ENCODE measurements at regions not wholly inside any gene's neighbourhood (a gene's known extent, or its start where the extent isn't known, plus 50 kb on each side); places are given as distances from the start of the nearest gene placed in this dataset.
A peak's percentile ranks its signal among the peaks of the same experiment; 100 is the strongest.

- H3K27ac Mint-ChIP-seq = peak overlapping the region; percentile 22 to 74 (median 26)
- TF ChIP-seq CTCF (IDR thresholded peaks at IDR 0.05; ENCODE audit: unreplicated experiment in 3 of 3) = no peak
- no peak overlapping the region for H3K4me3 Mint-ChIP-seq
- H3K36me3 Mint-ChIP-seq (ENCODE audit: low read depth) = no peaks in the 10 kb centered on the region
- peaks cover 4% of the 10 kb centered on the region for H3K27me3 Mint-ChIP-seq (ENCODE audit: low read depth)
- H3K4me1 Mint-ChIP-seq = peaks cover 71% of the 10 kb centered on the region
- H3K9me3 Mint-ChIP-seq = peaks cover 5% of the 10 kb centered on the region
These were observed 57.5 kb downstream of the MAGEF1 start for GRCh38 chr3:184654375-184654774.

- Mint-ChIP-seq H3K4me1 (peaks cover 67% of the 10 kb centered on the region), H3K4me3 (peak overlapping the region in 1 of 3 experiments; percentile 10), H3K27me3 (ENCODE audit: low read depth) (peaks cover 9% of the 10 kb centered on the region), H3K36me3 (ENCODE audit: low read depth) (no peaks in the 10 kb centered on the region), H3K9me3 (peaks cover 5% of the 10 kb centered on the region), H3K27ac (peak overlapping the region; percentile 40 to 81 (median 70))
- no peak for TF ChIP-seq CTCF (IDR thresholded peaks at IDR 0.05; ENCODE audit: unreplicated experiment in 3 of 3)
These were observed 59.4 kb downstream of the MAGEF1 start for GRCh38 chr3:184652465-184652864.

GRCh38 chr3:184651904-184652303 lies 60.0 kb downstream of the MAGEF1 start:
- Mint-ChIP-seq H3K9me3 (peaks cover 5% of the 10 kb centered on the region), H3K36me3 (ENCODE audit: low read depth) (no peaks in the 10 kb centered on the region), H3K4me1 (peaks cover 62% of the 10 kb centered on the region), H3K27me3 (ENCODE audit: low read depth) (peaks cover 9% of the 10 kb centered on the region), H3K27ac (peak overlapping the region; percentile 40 to 81 (median 70)), H3K4me3 (peak overlapping the region in 1 of 3 experiments; percentile 1)
- TF ChIP-seq CTCF (IDR thresholded peaks at IDR 0.05; ENCODE audit: unreplicated experiment in 3 of 3) = no peak

GRCh38 chr3:184648636-184649035 lies 63.2 kb downstream of the MAGEF1 start:
- no peak for TF ChIP-seq CTCF (IDR thresholded peaks at IDR 0.05; ENCODE audit: unreplicated experiment in 3 of 3)
- peak overlapping the region; percentile 79 to 93 (median 92) for H3K27ac Mint-ChIP-seq
- H3K9me3 Mint-ChIP-seq = peaks cover 3% of the 10 kb centered on the region
- peak overlapping the region; percentile 14 to 60 (median 56) for H3K4me3 Mint-ChIP-seq
- peaks cover 65% of the 10 kb centered on the region for H3K4me1 Mint-ChIP-seq
- peaks cover 9% of the 10 kb centered on the region for H3K27me3 Mint-ChIP-seq (ENCODE audit: low read depth)
- H3K36me3 Mint-ChIP-seq (ENCODE audit: low read depth) = no peaks in the 10 kb centered on the region

GRCh38 chr3:184647405-184647936 lies 64.4 kb downstream of the MAGEF1 start:
- Mint-ChIP-seq H3K27ac (no peak overlapping the region), H3K27me3 (ENCODE audit: low read depth) (peaks cover 9% of the 10 kb centered on the region)
- TF ChIP-seq CTCF (IDR thresholded peaks at IDR 0.05; ENCODE audit: unreplicated experiment in 3 of 3) = no peak

GRCh38 chr3:184645336-184645735 lies 66.5 kb downstream of the MAGEF1 start:
- Mint-ChIP-seq H3K4me1 (peaks cover 59% of the 10 kb centered on the region), H3K27ac (peak overlapping the region; percentile 28 to 89 (median 81)), H3K36me3 (ENCODE audit: low read depth) (no peaks in the 10 kb centered on the region), H3K4me3 (peak overlapping the region in 1 of 3 experiments; percentile 2), H3K27me3 (ENCODE audit: low read depth) (peaks cover 5% of the 10 kb centered on the region), H3K9me3 (no peaks in the 10 kb centered on the region)
- TF ChIP-seq CTCF (IDR thresholded peaks at IDR 0.05; ENCODE audit: unreplicated experiment in 3 of 3) = no peak

More at GRCh38 chr3:184647405-184647936, 64.4 kb downstream of the MAGEF1 start:
- Mint-ChIP-seq H3K4me1 (peaks cover 70% of the 10 kb centered on the region), H3K4me3 (no peak overlapping the region), H3K9me3 (no peaks in the 10 kb centered on the region), H3K36me3 (ENCODE audit: low read depth) (no peaks in the 10 kb centered on the region)

Data from nephron (organoid).